GM04503 (cell line): ENCODE measurements at regions not wholly inside any gene's neighbourhood (a gene's known extent, or its start where the extent isn't known, plus 50 kb on each side); places are given as distances from the start of the nearest gene placed in this dataset.
"Not testable (repeated sequence)": the region's sequence is repeated elsewhere in the genome, so short reads cannot be mapped to it uniquely, and the experiment has no call there.

ENCODE experiments used
- DNase-seq: peaks from one replicate; pipeline ENCODE4 v3.0.0-alpha.2; 2012; ENCODE audit warnings: low read depth

GRCh38 chr6:23659125-23659524 is 466.9 kb upstream of the NRSN1 start:
- DNase-seq, result no peak

GRCh38 chr6:23661549-23661948 is 464.5 kb upstream of the NRSN1 start:
- DNase-seq, result no peak

GRCh38 chr6:23663096-23663495 is 462.9 kb upstream of the NRSN1 start:
- DNase-seq, result no peak

- DNase-seq, result no peak
Measured at GRCh38 chr6:23663652-23664051, 462.4 kb upstream of the NRSN1 start.

- DNase-seq, result not testable (repeated sequence)
Measured at GRCh38 chr6:23665911-23666310, 460.1 kb upstream of the NRSN1 start.

GRCh38 chr6:23672737-23673136 is 453.3 kb upstream of the NRSN1 start:
- no peak for DNase-seq

GRCh38 chr6:23678626-23679025 is 447.4 kb upstream of the NRSN1 start:
- DNase-seq, result no peak

GRCh38 chr6:23681743-23682142 is 444.3 kb upstream of the NRSN1 start:
- DNase-seq, result no peak

- DNase-seq, result no peak
Measured at GRCh38 chr6:23688650-23689049, 437.4 kb upstream of the NRSN1 start.

- DNase-seq, result no peak
Measured at GRCh38 chr6:23690453-23691049, 435.5 kb upstream of the NRSN1 start.

- DNase-seq, result no peak
Measured at GRCh38 chr6:23692184-23692583, 433.8 kb upstream of the NRSN1 start.

GRCh38 chr6:23696992-23697391 is 429.0 kb upstream of the NRSN1 start:
- no peak for DNase-seq

- no peak for DNase-seq
Measured at GRCh38 chr6:23704479-23705052, 421.4 kb upstream of the NRSN1 start.

- DNase-seq, result no peak
Measured at GRCh38 chr6:23705697-23706096, 420.3 kb upstream of the NRSN1 start.

GRCh38 chr6:23712756-23713155 is 413.3 kb upstream of the NRSN1 start:
- no peak for DNase-seq

- DNase-seq, result no peak
Measured at GRCh38 chr6:23713211-23713610, 412.8 kb upstream of the NRSN1 start.

GRCh38 chr6:23728707-23729106 is 397.3 kb upstream of the NRSN1 start:
- no peak for DNase-seq

- no peak for DNase-seq
Measured at GRCh38 chr6:23731609-23732008, 394.4 kb upstream of the NRSN1 start.

- DNase-seq, result no peak
Measured at GRCh38 chr6:23732521-23732920, 393.5 kb upstream of the NRSN1 start.

- DNase-seq, result no peak
Measured at GRCh38 chr6:23735151-23735550, 390.9 kb upstream of the NRSN1 start.

GRCh38 chr6:23736577-23736976 is 389.4 kb upstream of the NRSN1 start:
- DNase-seq, result no peak

GRCh38 chr6:23747239-23747638 is 378.8 kb upstream of the NRSN1 start:
- no peak for DNase-seq

- DNase-seq, result no peak
Measured at GRCh38 chr6:23752414-23752813, 373.6 kb upstream of the NRSN1 start.

- DNase-seq, result no peak
Measured at GRCh38 chr6:23754197-23754596, 371.8 kb upstream of the NRSN1 start.
